Left ventricle myocardium inferior (tissue), 1 donor: ENCODE measurements at regions not wholly inside any gene's neighbourhood (a gene's known extent, or its start where the extent isn't known, plus 50 kb on each side); places are given as distances from the start of the nearest gene placed in this dataset.

Experiments used
- DNase-seq: peaks from one replicate; pipeline ENCODE4 v3.0.0-alpha.2; 2020
- H3K27ac ChIP-seq: fragments of 200-600 bp; replicated peaks from 2 replicates; pipeline ENCODE4 v1.8.0; 2021
- H3K27me3 ChIP-seq: fragments of 200-600 bp; 2 replicates; pipeline ENCODE4 v1.8.0; 2021; ENCODE audit warnings: low read depth
- H3K36me3 ChIP-seq: fragments of 200-600 bp; 2 replicates; pipeline ENCODE4 v1.8.0; 2021
- H3K4me1 ChIP-seq: fragments of 200-600 bp; 2 replicates; pipeline ENCODE4 v1.8.0; 2021
- H3K4me3 ChIP-seq: fragments of 200-600 bp; 2 replicates; pipeline ENCODE4 v1.8.0; 2021; ENCODE audit warnings: mild to moderate bottlenecking, moderate library complexity
- H3K9me3 ChIP-seq: fragments of 200-600 bp; replicated peaks from 2 replicates; pipeline ENCODE4 v1.8.0; 2021
- intact Hi-C: fragments of 100-400 bp; cut with micrococcal nuclease; formaldehyde crosslinking; loops from one replicate; pipeline ENCODE4 v1.11.0; 2022
- TF ChIP-seq, protein P1 (sequence below): fragments of 200-600 bp; IDR thresholded peaks from 2 replicates; pipeline ENCODE4 v1.8.0; 2021; ENCODE audit warnings: antibody characterized with exemption, mild to moderate bottlenecking, borderline replicate concordance
- donor health status: DM: no; HTN: yes; CAD: no; lungs with severe emphysema.

DNA sequence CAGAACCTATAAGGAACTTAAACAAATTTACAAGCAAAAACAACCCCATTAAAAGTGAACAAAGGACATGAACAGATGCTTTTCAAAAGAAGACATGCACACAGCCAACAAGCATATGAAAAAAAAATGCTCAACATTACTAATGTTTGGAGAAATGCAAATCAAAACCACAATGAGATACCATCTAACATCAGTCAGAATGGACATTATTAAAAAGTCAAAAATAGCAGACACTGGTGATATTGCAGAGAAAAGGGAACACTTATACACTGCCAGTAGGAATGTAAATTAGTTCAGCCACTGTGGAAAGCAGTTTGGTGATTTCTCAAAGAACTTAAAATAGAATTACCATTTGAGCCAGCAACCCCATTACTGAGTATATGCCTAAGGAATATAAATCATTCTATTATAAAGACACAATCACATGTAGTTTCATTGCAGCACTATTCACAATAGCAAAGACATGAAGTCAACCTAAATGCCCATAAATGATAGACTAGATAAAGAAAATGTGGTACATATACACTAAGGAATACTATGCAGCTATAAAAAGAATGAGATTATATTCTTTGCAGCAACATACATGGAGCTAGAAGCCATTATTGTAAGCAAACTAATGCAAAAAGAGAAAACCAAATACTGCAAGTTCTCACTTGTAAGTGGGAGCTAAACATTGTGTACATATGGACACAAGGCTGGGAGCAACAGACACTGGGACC is 1509.4 kb downstream of the TECRL start:
- TF ChIP-seq, protein P1, sequence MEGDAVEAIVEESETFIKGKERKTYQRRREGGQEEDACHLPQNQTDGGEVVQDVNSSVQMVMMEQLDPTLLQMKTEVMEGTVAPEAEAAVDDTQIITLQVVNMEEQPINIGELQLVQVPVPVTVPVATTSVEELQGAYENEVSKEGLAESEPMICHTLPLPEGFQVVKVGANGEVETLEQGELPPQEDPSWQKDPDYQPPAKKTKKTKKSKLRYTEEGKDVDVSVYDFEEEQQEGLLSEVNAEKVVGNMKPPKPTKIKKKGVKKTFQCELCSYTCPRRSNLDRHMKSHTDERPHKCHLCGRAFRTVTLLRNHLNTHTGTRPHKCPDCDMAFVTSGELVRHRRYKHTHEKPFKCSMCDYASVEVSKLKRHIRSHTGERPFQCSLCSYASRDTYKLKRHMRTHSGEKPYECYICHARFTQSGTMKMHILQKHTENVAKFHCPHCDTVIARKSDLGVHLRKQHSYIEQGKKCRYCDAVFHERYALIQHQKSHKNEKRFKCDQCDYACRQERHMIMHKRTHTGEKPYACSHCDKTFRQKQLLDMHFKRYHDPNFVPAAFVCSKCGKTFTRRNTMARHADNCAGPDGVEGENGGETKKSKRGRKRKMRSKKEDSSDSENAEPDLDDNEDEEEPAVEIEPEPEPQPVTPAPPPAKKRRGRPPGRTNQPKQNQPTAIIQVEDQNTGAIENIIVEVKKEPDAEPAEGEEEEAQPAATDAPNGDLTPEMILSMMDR: no peak
- H3K4me3 ChIP-seq: no peak overlapping the region
- no peaks in the 10 kb centered on the region for H3K36me3 ChIP-seq
- H3K4me1 ChIP-seq: no peaks in the 10 kb centered on the region
- no peak for DNase-seq
- peaks cover 14% of the 10 kb centered on the region for H3K9me3 ChIP-seq
- H3K27me3 ChIP-seq: no peaks in the 10 kb centered on the region
- intact Hi-C loops: no loop called here
- H3K27ac ChIP-seq: no peak overlapping the region

DNA sequence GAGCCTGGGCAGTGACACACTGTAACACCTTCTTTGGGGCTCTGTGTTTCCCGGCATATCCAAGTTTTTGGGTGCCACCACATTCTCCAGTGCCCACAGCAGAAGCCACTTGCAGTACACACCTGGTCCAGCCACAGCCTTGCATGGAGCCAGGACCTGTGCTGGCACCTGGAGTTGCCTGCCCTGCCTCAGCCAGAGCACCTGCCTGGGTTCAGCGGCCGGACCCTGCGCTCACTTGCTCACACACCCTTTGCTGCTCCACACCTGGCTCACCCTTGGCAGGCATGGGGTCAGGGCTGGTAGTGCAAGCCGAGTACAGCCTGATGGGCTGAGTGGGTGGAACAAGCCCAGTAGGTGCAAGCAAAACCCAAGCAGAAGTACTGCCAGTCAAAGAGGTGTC is 1511.1 kb downstream of the TECRL start:
- H3K27ac ChIP-seq: no peak overlapping the region
- H3K36me3 ChIP-seq: no peaks in the 10 kb centered on the region
- no peaks in the 10 kb centered on the region for H3K27me3 ChIP-seq
- TF ChIP-seq, protein P1: no peak
- no peaks in the 10 kb centered on the region for H3K4me1 ChIP-seq
- H3K9me3 ChIP-seq: peaks cover 14% of the 10 kb centered on the region
- intact Hi-C loops: no loop called here
- DNase-seq: no peak
- no peak overlapping the region for H3K4me3 ChIP-seq

DNA sequence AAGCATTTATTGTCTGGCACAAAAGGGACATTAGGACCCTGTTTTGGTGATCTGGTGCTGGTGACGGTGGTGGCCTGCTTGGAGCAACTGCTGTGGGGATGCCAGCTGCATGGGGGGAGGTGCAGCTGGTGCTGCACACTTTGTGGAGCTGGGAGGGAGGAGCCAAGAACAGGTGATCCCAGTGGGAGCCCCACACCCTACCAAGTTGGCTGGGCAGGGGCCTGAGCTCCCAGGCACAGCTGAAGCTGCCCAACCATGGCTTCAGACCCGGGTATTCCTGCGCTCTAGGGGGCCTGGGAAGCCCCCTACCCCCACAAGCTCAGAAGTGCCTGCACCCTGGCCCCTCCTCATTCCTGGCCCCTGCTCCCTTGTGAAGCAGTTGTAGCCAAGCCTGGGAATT is 1512.5 kb downstream of the TECRL start:
- Histone ChIP-seq H3K4me1 (no peaks in the 10 kb centered on the region), H3K36me3 (no peaks in the 10 kb centered on the region), H3K27ac (no peak overlapping the region), H3K4me3 (no peak overlapping the region), H3K27me3 (no peaks in the 10 kb centered on the region), H3K9me3 (peaks cover 14% of the 10 kb centered on the region)
- TF ChIP-seq, protein P1: no peak
- intact Hi-C loops: no loop called here
- DNase-seq: no peak

DNA sequence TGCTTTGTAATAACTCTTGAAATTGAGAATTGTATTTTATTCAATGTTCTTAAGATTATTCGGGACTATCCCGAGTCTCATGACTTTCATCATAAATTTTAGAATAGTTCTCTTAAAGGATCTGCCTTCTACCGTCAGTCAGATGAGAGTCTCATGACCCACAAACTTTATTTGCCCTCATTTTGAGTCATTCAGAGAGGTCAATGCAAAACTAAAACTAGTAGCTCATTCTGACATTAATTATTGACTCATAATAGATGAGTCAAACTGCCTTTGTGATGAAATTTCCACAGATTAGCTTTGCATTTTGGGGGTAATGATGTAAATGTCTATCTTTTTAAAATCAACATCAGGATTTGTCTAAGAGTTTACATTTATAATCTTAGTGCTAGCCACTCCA is 1527.3 kb downstream of the TECRL start:
- Histone ChIP-seq H3K27ac (no peak overlapping the region), H3K9me3 (peaks cover 5% of the 10 kb centered on the region), H3K4me1 (no peaks in the 10 kb centered on the region), H3K27me3 (no peaks in the 10 kb centered on the region), H3K4me3 (no peak overlapping the region), H3K36me3 (no peaks in the 10 kb centered on the region)
- TF ChIP-seq, protein P1: no peak
- intact Hi-C loops: no loop called here
- no peak for DNase-seq

DNA sequence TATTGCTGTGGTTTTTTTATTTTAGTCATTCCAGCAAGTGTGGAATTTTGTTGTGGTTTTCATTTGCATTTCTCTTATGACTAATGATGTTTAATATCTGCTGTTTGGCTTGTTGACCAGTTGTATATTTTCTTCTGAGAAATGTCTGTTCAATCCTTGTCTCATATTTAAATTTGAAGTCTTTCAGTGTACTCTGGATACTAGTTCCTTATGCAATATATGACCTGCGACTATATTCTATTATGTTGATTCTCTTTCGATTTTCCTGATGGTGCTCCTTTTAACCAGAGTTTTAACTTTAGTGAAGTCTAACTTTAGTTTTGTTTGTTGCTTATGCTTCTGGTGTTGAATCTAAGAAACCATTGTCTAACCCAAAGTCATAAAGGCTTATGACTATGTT is 1528.0 kb downstream of the TECRL start:
- Histone ChIP-seq H3K36me3 (no peaks in the 10 kb centered on the region), H3K27ac (no peak overlapping the region), H3K4me1 (no peaks in the 10 kb centered on the region), H3K9me3 (peaks cover 11% of the 10 kb centered on the region), H3K4me3 (no peak overlapping the region), H3K27me3 (no peaks in the 10 kb centered on the region)
- DNase-seq: no peak
- intact Hi-C loops: no loop called here
- TF ChIP-seq, protein P1: no peak

DNA sequence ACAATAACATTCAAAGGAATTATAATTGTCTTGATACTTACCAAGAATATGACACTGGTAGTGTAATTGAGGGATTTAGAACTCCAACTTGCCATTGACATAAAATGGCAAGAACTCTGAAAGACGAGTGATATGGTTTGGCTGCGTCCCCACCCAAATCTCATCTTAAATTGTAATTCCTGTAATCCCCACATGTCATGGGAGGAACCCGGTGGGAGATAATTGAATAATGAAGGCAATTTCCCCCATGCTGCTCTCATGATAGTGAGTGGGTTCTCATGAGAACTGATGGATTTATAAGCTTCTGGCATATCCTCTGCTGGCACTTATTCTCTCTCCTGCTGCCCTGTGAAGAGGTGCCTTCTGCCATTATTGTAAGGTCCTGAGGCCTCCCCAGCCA is 1536.4 kb downstream of the TECRL start:
- Histone ChIP-seq H3K36me3 (no peaks in the 10 kb centered on the region), H3K4me3 (no peak overlapping the region), H3K4me1 (no peaks in the 10 kb centered on the region), H3K9me3 (peaks cover 12% of the 10 kb centered on the region), H3K27ac (no peak overlapping the region), H3K27me3 (no peaks in the 10 kb centered on the region)
- TF ChIP-seq, protein P1: no peak
- intact Hi-C loops: no loop called here
- no peak for DNase-seq
